Activated T-helper 17 cell treated with anti-CD3 and anti-CD28 coated beads, Interleukin-2, amount 50 U/mL, for 72 hours (primary cell): ENCODE measurements at regions not wholly inside any gene's neighbourhood (a gene's known extent, or its start where the extent isn't known, plus 50 kb on each side); places are given as distances from the start of the nearest gene placed in this dataset.
"Not testable (repeated sequence)": the region's sequence is repeated elsewhere in the genome, so short reads cannot be mapped to it uniquely, and the experiment has no call there.

ENCODE experiments used
- ATAC-seq: fragments of 150-1000 bp; cut with Tn5 transposase; replicated peaks from 2 replicates; pipeline ENCODE4 v1.10.0; 2021; ENCODE audit warnings: mild to moderate bottlenecking, moderate library complexity
- H3K27ac Mint-ChIP-seq: one replicate; pipeline ENCODE4 v1.8.0; 2022; ENCODE audit warnings: mixed read lengths
- H3K27me3 Mint-ChIP-seq: one replicate; pipeline ENCODE4 v1.8.0; 2022; ENCODE audit warnings: mixed read lengths
- H3K36me3 Mint-ChIP-seq: one replicate; pipeline ENCODE4 v1.8.0; 2022; ENCODE audit warnings: low read depth, mild to moderate bottlenecking, mixed read lengths
- H3K4me1 Mint-ChIP-seq: one replicate; pipeline ENCODE4 v1.8.0; 2022; ENCODE audit warnings: mixed read lengths
- H3K4me3 Mint-ChIP-seq: one replicate; pipeline ENCODE4 v1.8.0; 2022; ENCODE audit warnings: mild to moderate bottlenecking, mixed read lengths
- H3K9me3 Mint-ChIP-seq: one replicate; pipeline ENCODE4 v1.8.0; 2022; ENCODE audit warnings: mixed read lengths

DNA sequence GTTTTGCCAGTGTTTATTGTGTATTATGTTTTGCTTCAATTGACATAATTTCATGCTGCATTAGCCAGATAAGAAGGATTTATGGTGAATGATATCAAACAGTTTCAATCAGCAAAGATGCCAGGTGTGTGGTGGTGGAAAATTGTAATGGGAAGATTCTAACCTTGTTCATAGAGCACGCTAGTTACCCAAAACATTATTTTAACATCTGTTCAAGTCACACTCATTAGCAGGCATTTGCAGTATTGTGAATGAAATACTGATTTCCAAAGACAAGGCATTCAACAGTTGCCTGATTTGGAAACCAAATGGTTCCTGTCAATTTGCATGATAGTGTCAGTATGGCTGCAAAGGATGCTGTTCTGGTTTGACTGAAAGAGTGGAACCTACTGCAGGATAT is 129.7 kb downstream of the EPC1 start:
- no peaks in the 10 kb centered on the region for H3K36me3 Mint-ChIP-seq
- H3K4me3 Mint-ChIP-seq: no peak overlapping the region
- H3K4me1 Mint-ChIP-seq: peaks cover 3% of the 10 kb centered on the region
- no peak for ATAC-seq
- H3K9me3 Mint-ChIP-seq: peaks cover 10% of the 10 kb centered on the region
- no peaks in the 10 kb centered on the region for H3K27me3 Mint-ChIP-seq
- H3K27ac Mint-ChIP-seq: no peak overlapping the region

DNA sequence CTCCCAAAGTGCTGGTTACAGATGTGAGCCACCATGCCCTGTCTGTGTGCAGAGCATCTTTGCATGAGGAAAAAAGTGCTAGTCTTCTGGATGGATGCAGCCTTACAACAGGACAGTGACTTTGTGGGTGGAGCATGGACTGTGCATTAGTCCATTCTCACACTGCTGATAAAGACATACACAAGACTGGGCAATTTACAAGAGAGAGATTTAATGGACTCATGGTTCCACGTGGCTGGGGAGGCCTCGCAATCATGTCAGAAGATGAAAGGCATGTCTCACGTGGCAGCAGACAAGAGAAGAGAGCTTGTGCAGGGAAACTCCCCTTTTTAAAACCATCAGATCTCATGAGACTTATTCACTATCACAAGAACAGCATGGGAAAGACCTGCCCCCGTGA is 133.1 kb downstream of the EPC1 start:
- not testable (repeated sequence) for H3K27ac Mint-ChIP-seq, H3K36me3 Mint-ChIP-seq, H3K9me3 Mint-ChIP-seq, ATAC-seq, H3K4me1 Mint-ChIP-seq, H3K27me3 Mint-ChIP-seq, H3K4me3 Mint-ChIP-seq

DNA sequence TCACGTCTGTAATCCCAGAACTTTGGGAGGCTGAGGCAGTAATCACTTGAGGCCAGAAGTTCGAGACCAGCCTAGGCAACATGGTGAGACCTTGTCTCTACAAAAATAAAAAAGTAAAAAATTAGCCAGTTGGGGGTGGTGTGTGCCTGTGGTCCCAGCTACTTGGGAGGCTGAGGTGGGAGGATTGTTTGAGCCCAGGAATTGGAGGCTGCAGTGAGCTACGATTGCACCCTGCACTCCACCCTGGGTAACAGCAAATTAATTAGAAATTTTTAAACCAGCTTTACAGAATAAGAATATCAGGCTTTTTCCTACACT is 136.0 kb downstream of the EPC1 start:
- ATAC-seq: no peak
- H3K4me1 Mint-ChIP-seq: no peaks in the 10 kb centered on the region
- no peaks in the 10 kb centered on the region for H3K36me3 Mint-ChIP-seq
- H3K4me3 Mint-ChIP-seq: no peak overlapping the region
- no peaks in the 10 kb centered on the region for H3K27me3 Mint-ChIP-seq
- H3K27ac Mint-ChIP-seq: no peak overlapping the region
- no peaks in the 10 kb centered on the region for H3K9me3 Mint-ChIP-seq

DNA sequence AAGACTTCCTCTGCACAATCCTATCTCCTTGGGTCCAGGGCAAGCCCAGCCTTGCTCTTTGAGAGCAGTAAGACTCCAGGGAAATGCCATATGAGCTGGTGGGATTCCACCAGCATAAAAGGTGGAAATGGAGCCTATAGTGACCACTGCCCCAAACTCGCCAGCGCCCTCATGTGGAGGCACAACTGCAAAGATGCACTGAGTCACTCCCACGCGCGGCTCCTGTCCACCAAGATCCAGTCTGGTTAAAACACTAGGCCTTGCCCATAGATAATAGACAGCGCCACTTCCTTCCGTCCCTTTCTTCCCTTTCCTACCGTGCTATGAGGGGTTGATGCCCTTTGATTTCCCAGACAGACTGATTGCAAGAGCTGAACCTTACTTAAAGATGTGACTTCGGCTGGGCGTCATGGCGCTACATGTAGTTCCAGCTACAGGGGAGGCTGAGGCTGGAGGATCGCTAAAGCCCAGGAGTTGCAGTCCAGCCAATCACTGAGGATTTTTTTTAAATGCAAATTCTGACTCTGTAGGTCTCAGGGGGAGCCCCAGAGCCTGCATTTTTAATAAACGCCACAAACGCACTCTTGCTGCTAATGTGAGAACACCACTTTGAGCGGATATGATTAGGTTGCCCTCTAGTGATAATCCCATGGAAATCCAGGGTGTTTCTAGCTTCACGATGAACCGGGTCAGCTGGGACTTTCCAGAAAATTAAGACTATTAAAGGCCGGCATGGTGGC is 136.5 kb downstream of the EPC1 start:
- Mint-ChIP-seq H3K4me3 (no peak overlapping the region), H3K27ac (no peak overlapping the region), H3K36me3 (no peaks in the 10 kb centered on the region), H3K9me3 (no peaks in the 10 kb centered on the region), H3K4me1 (peaks cover 4% of the 10 kb centered on the region), H3K27me3 (no peaks in the 10 kb centered on the region)
- peak; percentile 40 for ATAC-seq

DNA sequence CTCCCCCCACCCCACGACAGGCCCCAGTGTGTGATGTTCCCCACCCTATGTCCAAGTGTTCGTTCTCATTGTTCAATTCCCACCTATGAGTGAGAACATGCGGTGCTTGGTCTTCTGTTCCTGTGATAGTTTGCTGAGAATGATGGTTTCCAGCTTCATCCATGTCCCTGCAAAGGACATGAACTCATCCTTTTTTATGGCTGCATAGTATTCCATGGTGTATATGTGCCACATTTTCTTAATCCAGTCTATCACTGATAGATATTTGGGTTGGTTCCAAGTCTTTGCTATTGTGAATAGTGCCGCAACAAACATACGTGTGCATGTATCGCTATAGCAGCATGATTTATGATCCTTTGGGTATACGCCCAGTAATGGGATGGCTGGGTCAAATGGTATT is 139.0 kb downstream of the EPC1 start:
- not testable (repeated sequence) for H3K4me3 Mint-ChIP-seq, H3K27me3 Mint-ChIP-seq, ATAC-seq, H3K36me3 Mint-ChIP-seq, H3K9me3 Mint-ChIP-seq, H3K27ac Mint-ChIP-seq, H3K4me1 Mint-ChIP-seq

DNA sequence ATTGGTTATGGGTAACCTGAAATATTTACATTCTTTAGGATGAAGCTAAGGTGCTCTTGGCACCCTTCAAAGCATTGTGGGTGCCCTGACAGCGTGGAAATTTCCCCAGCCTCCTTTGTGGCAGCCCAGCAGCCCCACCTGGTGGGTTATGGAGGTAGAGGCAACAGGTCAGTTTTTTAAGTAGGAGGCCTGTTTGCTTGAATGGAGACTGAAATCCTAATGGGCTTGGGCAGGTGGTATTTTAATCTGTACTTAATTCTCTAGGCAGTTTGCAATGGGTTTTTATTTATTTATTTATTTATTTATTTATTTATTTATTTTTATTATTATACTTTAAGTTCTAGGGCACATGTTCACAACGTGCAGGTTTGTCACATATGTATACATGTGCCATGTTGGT is 139.4 kb downstream of the EPC1 start:
- H3K9me3 Mint-ChIP-seq: peaks cover 5% of the 10 kb centered on the region
- peak; percentile 82 for ATAC-seq

DNA sequence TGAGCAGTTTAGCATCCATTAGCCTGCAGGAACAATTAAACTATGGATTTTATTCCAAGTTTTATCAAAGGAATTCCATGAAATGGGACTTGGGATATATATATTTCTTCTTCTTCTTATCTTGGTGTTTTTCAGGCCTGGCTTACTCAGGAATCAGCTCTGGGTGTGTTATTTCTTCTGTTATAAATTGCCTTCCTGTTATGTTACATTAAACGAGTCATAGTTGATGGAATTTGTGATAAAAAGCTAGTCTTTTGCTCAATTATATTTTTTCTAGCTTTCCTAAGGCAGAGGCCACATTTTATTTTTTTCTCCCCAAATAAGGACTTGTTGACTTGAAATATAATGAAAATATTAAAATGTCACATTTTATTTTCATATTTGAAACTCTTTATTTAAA is 141.3 kb downstream of the EPC1 start:
- Mint-ChIP-seq H3K4me1 (peaks cover 5% of the 10 kb centered on the region), H3K27ac (no peak overlapping the region), H3K36me3 (no peaks in the 10 kb centered on the region), H3K27me3 (no peaks in the 10 kb centered on the region), H3K9me3 (peaks cover 5% of the 10 kb centered on the region), H3K4me3 (no peak overlapping the region)
- no peak for ATAC-seq

More for the DNA sequence above, 139.4 kb downstream of the EPC1 start:
- Mint-ChIP-seq H3K27me3 (no peaks in the 10 kb centered on the region), H3K4me3 (no peak overlapping the region), H3K27ac (no peak overlapping the region), H3K4me1 (peaks cover 5% of the 10 kb centered on the region), H3K36me3 (no peaks in the 10 kb centered on the region)

DNA sequence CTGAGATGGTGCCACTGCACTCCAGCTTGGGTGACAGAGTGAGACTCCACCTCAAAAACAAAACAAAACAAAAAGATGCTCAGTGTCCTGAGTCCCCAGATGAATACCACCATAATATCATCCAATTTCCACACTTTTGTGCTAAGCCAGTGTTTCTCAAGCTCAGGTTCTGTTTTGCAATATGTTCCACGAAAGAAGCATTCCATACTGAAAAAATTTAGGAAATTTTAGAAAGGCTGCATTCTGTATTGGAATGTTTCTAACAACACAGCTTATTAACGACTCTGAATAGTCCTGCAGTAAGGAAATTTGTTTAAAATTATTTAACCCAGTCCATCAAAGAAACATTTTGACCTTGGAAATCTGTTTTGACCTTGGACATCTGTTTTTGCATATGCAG is 142.4 kb downstream of the EPC1 start:
- no peak overlapping the region for H3K27ac Mint-ChIP-seq
- H3K36me3 Mint-ChIP-seq: no peaks in the 10 kb centered on the region
- no peak for ATAC-seq
- no peak overlapping the region for H3K4me3 Mint-ChIP-seq
- H3K4me1 Mint-ChIP-seq: peaks cover 5% of the 10 kb centered on the region
- H3K27me3 Mint-ChIP-seq: no peaks in the 10 kb centered on the region
- H3K9me3 Mint-ChIP-seq: peaks cover 5% of the 10 kb centered on the region

DNA sequence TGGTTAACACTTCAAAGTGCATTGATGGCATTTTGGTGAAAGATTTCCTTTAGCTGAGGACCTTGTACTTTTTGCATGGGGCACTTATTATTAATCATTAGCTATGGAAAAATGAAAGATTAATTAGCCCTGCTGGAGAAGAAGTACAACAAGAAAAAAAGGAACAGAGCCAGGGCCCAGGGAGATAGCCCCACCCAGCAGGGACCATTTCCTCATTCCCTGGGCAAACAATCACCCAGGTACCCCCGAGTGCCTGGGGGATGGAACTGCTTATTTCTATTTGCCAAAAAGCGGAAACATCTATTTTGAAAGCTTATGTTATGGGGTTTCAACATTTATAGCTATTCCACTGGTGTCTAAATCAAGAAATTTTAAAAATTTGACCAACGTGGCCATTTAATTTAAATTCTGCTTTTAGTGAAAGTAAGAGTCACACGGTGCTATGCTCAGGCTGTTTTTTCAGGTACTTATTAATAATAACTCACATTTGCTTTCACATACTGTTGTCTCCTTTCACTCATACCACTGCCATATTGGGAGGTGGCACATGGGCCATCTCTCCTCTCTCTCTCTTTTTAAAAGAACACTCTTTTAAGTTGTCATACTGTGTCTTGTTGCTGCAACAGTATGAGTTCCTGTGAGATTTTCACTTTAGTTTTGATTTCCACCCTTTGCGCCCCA is 143.6 kb upstream of the KIF5B start:
- Mint-ChIP-seq H3K4me3 (no peak overlapping the region), H3K27me3 (no peaks in the 10 kb centered on the region)
- no peak for ATAC-seq

DNA sequence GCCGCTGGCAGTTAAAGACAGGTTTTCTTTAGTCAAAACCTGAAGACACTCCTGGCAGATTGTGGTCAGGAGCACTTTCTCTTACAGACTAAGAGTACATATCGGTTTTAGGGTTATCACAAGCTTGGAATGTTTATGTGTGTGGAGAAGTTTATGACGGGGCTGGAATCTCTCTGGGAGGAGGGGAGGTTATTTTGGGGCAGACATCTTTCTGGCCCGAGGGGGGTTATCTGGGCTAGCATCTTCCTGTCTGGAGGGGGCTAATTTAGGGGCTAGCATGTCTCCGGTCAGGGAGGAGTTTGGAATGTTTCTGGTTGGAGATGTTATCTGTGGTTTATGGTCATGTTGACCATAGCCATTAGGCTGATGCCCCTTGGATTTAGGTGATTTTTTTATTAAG is 141.2 kb upstream of the KIF5B start:
- Mint-ChIP-seq H3K4me1 (no peaks in the 10 kb centered on the region), H3K4me3 (no peak overlapping the region), H3K9me3 (no peaks in the 10 kb centered on the region), H3K36me3 (no peaks in the 10 kb centered on the region), H3K27me3 (no peaks in the 10 kb centered on the region), H3K27ac (no peak overlapping the region)
- ATAC-seq: no peak

More for the DNA sequence above, 143.6 kb upstream of the KIF5B start:
- peaks cover 5% of the 10 kb centered on the region for H3K9me3 Mint-ChIP-seq
- no peaks in the 10 kb centered on the region for H3K36me3 Mint-ChIP-seq
- no peak overlapping the region for H3K27ac Mint-ChIP-seq
- no peaks in the 10 kb centered on the region for H3K4me1 Mint-ChIP-seq

DNA sequence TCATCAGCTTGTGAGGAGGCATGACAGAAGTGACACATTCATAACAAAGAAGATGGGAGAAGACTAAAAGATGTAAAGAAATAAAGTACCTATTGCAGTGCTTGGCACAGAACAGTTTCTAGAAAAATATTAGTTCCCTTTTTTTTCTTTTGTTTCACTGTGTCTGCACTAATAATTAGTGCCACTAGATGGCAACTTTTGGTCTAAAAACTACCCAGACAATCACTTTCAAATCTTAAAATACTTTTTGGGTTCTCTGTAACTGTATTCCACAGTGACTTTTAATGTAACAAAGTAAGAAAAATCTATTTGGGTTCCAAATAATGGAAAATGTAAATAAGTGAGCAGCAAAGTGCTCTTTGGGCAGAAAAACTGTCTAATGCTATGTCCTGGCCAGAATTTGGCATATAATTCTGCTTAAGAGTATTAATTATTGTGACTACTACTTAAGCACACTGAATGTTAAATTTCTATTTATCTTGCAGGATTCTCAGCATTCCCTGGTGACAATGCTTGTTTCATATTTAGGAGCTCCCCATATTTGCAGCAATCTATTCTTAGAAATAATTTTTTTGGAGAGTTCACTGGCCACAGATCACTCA is 134.8 kb upstream of the KIF5B start:
- H3K4me1 Mint-ChIP-seq: no peaks in the 10 kb centered on the region
- no peaks in the 10 kb centered on the region for H3K9me3 Mint-ChIP-seq
- H3K36me3 Mint-ChIP-seq: no peaks in the 10 kb centered on the region
- H3K27ac Mint-ChIP-seq: no peak overlapping the region
- H3K4me3 Mint-ChIP-seq: no peak overlapping the region
- no peak for ATAC-seq
- H3K27me3 Mint-ChIP-seq: no peaks in the 10 kb centered on the region

DNA sequence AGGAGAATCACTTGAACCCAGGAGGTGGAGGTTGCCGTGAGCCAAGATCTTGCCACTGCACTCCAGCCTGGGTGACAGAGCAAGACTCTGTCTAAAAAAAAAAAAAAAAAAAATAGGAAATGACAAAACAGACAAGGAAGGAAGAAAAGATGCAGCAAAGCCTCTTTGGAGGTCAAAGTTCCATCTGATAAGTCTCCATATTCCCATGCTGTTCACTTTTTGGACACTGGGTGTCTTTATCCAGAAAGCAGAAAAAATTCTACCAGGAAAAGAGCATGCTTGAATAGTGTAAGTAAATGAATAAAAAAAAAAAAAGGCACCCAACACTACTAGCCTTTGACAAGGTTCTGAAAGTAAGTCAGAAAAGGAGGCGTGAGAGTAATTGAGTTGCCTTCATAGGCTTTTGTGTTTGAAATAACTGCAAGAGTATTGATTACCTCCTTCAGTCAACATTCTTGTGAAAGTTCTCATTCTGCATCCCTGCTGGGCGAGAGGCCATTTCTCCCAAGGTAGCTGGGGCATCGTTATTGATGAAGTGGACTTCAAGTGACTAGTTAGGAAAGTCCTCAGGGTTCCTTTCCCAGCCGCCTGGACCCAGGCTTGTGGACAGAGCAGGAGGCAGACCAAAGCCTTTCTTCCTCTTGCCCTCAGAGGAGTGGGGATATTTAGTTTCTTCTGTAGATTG is 133.3 kb upstream of the KIF5B start:
- Mint-ChIP-seq H3K27ac (no peak overlapping the region), H3K9me3 (no peaks in the 10 kb centered on the region), H3K4me1 (no peaks in the 10 kb centered on the region), H3K4me3 (no peak overlapping the region), H3K36me3 (no peaks in the 10 kb centered on the region), H3K27me3 (no peaks in the 10 kb centered on the region)
- ATAC-seq: no peak

DNA sequence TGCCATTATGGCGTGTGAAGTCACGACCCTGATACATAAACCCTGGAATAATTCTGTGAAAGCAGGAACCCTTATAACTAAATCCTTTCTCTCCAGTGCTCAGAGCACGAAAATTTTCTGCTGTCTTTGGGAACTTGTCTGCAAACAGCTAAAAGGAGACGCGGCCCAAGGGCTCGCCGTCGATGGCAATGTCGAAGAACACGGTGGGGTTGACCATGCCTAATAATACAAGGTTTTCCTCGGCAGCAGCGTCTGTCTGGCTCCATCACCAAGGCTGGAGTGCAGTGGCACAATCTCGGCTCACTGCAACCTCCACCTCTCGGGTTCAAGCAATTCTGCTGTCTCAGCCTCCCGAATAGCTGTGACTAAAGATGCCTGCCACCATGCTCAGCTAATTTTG is 132.4 kb upstream of the KIF5B start:
- not testable (repeated sequence) for H3K9me3 Mint-ChIP-seq, H3K36me3 Mint-ChIP-seq, H3K4me3 Mint-ChIP-seq, H3K4me1 Mint-ChIP-seq, H3K27ac Mint-ChIP-seq, H3K27me3 Mint-ChIP-seq, ATAC-seq

DNA sequence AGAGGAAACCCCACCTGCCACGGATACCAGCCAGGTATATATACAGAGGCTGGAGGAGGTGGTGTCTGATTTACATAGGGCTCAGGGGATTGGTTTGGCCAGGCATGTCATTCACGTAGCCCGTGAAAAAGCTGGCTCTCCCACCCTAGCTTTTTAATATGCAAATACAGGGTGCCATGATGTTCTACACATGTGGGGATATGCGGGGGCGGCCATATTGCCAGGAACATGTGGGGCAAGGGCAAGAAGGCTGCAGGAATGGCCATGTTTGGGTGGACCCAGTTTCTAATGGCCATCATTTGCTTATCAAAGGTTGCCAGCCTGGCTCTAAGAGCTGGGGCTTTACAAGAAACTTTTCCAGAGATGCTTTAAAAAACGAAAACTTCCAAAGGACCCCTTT is 131.5 kb upstream of the KIF5B start:
- no peak overlapping the region for H3K4me3 Mint-ChIP-seq

DNA sequence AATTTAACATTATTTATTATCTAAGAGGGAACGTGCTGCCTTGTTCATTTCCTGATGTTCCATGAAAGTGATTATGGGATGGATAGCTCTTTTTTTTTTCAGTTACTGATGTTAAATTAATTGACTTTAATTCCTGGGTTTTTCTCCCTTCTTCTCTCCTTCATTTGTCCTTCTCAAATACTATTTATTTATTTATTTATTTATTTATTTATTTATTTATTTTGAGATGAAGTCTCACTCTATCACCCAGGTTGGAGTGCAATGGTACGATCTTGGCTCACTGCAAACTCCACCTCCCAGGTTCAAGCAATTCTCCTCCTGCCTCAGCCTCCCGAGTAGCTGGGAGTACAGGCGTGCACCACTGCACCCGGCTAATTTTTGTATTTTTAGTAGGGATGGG is 127.4 kb upstream of the KIF5B start:
- H3K4me1 Mint-ChIP-seq, H3K27ac Mint-ChIP-seq: not testable (repeated sequence)

More for the DNA sequence above, 131.5 kb upstream of the KIF5B start:
- Mint-ChIP-seq H3K36me3 (no peaks in the 10 kb centered on the region), H3K27ac (no peak overlapping the region), H3K27me3 (no peaks in the 10 kb centered on the region), H3K9me3 (no peaks in the 10 kb centered on the region), H3K4me1 (no peaks in the 10 kb centered on the region)
- ATAC-seq: no peak

More for the DNA sequence above, 127.4 kb upstream of the KIF5B start:
- not testable (repeated sequence) for H3K4me3 Mint-ChIP-seq, H3K9me3 Mint-ChIP-seq, H3K36me3 Mint-ChIP-seq, ATAC-seq, H3K27me3 Mint-ChIP-seq
